H1 (cell line): ENCODE measurements at regions not wholly inside any gene's neighbourhood (a gene's known extent, or its start where the extent isn't known, plus 50 kb on each side); places are given as distances from the start of the nearest gene placed in this dataset.

Source experiments
- BCL11A ChIP-seq, 2 experiments: IDR thresholded peaks; one replicate each; pipeline ENCODE4 v1.6.1; 2011; ENCODE audit warnings: low read depth in 2 of 2, low read length in 2 of 2, mild to moderate bottlenecking in 2 of 2
- CTBP2 ChIP-seq: IDR thresholded peaks from 2 replicates; pipeline ENCODE4 v1.7.0; 2011; ENCODE audit warnings: borderline replicate concordance, mild to moderate bottlenecking, moderate library complexity, mixed read lengths, low read length; ENCODE audit not compliant: insufficient read depth, insufficient read length
- PHF8 ChIP-seq: fragments of 200-600 bp; sonication (generic); conservative IDR thresholded peaks from 2 replicates; pipeline ENCODE4 v1.7.1; 2012; ENCODE audit warnings: low read depth, mild to moderate bottlenecking, inconsistent platforms, low read length, moderate library complexity
- RBBP5 ChIP-seq: IDR thresholded peaks from 2 replicates; pipeline ENCODE4 v1.7.1; 2012; ENCODE audit warnings: low read depth, mild to moderate bottlenecking, inconsistent platforms, low read length, moderate library complexity, borderline replicate concordance

- TF ChIP-seq CTBP2, result peak; percentile 3
- peak; percentile 48 for TF ChIP-seq PHF8
- TF ChIP-seq RBBP5, result peak; percentile 40; the same call in 1 of the 2 replicates
- TF ChIP-seq BCL11A (IDR thresholded peaks at IDR 0.05; ENCODE audit: low read depth in 2 of 2, low read length in 2 of 2), result no peak
These were observed 108.6 kb upstream of the DOCK9 start (continued) for GRCh38 chr13:99086267-99087097.
